Activated CD8-positive, alpha-beta memory T cell treated with anti-CD3 and anti-CD28 coated beads for 24 hours (primary cell): ENCODE measurements at regions not wholly inside any gene's neighbourhood (a gene's known extent, or its start where the extent isn't known, plus 50 kb on each side); places are given as distances from the start of the nearest gene placed in this dataset.
"Not testable (repeated sequence)": the region's sequence is repeated elsewhere in the genome, so short reads cannot be mapped to it uniquely, and the experiment has no call there.

Experiments
- DNase-seq: peaks from one replicate; pipeline ENCODE4 v3.0.0-alpha.2; 2020

DNA sequence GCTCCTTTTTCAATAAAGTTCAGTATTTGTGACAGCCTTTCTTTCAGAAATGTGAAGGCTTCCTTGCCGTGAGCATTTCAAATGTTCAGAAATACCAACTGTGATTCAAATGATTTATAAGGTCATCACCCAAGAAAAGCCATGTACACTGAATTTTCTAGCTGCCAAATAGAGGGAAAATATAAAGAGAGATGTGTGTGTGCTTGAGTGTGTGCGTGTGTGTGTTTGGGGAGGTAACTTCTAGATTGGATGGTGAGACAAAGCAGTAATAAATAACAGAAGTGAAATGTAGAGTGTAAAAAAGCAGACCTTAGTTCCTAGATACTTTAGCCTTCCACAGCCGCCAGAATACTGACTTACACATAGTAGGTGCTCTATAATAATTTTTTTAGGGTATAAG, 577.4 kb downstream of the TBL1XR1 start:
- no peak for DNase-seq

DNA sequence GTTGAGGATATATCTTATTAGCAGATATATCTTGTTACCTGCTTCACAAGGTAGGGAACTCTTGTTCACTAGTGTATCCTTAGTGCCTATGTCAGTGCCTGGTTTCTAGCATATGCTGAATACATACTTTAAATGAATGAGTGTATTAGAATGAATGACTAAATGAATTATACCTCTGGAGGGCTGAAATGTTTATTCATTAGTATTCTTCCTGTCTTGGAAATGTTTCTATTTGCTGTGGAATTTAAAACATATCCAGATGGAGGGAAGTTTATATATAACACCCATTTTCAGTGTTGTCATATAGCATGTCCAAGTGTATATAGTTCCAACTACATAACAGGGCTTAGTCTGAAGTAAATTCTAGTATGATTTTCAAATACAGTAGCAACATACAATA, 581.5 kb downstream of the TBL1XR1 start:
- no peak for DNase-seq

DNA sequence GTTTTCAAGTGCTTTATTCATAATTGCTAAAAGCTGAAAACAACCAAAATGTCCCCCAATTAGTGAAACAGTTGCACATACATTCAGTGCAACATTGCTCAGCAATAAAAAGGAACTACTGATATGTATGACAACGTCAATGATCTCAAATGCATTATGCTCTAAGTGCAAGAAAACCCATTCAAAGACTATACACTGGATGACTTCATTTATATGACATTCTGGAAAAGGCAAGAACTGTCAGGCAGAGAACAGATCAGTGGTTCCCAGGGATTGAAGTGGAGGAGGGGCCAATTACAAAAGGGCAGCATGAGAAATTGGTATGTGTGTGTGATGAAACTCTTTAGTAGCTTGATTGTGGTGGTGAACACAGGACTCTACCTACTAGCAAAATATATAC, 585.6 kb downstream of the TBL1XR1 start:
- DNase-seq = no peak

DNA sequence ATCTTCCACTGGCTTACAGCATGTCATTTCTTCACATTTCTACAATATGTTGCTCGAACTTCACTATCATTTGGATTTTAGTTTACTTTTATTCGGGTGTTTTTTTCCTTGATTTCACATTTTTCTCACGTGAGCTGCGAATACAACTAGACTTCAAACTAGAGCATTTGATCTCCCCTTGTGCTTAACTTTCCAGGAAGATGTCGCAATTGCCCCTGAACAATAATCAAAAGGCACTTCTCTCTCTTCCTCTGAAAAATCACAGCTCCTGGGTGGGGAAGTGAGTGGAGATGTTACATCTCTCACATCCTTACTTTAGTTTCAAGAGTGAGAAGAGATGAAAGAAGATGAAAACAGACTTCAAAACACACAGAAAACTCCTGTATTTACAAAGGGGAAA, 587.9 kb downstream of the TBL1XR1 start:
- no peak for DNase-seq

DNA sequence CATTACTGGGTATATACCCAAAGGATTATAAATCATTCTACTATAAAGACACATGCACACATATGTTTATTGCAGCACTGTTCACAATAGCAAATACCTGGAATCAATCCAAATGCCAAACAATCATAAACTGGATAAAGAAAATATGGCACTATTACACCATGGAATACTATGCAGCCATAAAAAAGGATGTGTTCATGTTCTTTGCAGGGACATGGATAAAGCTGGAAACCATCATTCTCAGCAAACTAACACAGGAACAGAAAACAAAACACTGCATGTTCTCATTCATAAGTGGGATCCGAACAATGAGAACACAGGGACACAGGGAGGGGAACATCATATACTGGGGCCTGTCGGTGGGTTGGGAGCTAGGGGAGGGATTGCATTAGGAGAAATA, 591.7 kb downstream of the TBL1XR1 start:
- not testable (repeated sequence) for DNase-seq

DNA sequence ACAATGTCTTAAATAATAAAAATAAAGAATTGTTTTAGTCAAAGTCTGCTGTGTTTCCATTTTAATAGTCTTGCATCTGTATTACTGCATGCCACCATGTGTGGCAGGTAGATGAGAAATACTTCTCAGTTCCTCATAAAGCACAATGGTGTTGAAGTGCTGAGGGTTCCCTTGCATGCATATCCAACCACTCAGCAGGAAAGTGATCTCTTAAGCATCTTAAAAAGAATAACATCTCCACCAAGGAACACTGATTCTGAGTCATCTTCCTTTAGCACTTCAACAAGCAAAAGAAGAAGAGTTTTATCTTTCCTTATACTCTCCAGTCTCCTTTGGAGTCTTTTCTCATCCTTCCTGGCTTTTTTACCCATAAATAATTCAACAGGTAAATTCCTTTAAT, 602.0 kb downstream of the TBL1XR1 start:
- DNase-seq = no peak

DNA sequence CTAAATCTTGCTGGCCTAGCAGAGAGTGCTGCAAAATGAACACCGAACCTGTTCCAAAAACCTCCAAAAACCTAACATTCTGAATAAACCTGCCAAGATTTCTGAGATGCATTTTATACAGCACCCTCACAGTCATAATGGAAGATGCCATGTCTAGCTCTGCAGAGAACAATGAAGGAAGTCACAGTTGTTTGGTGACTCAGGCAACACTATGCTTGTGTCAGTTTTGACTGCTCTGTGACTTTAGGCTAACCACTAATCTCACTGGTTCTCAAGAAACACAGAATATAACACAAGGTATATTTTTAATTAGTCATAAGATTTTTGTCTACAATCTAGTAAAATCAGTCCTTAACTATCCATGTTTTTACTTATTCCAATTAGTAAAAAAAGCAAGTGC, 606.6 kb downstream of the TBL1XR1 start:
- no peak for DNase-seq

DNA sequence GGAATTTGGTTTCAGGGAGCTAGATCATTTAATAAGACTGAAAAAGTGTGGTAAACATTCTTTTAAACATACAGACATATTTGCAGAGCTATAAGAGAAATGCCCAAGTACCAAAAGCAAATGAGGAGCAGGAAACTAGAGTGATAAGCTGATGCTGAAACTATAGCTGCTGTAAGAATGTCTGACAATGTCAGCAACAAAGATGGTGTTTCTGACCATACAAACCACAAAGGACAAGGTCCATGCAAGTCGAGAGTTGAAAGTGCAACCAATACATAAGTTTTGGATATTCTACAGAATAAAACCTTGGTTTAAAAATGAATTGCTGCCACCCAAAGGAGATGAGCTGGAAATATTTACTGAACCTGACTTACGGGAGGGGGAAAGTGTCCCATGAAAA, 610.2 kb downstream of the TBL1XR1 start:
- no peak for DNase-seq

DNA sequence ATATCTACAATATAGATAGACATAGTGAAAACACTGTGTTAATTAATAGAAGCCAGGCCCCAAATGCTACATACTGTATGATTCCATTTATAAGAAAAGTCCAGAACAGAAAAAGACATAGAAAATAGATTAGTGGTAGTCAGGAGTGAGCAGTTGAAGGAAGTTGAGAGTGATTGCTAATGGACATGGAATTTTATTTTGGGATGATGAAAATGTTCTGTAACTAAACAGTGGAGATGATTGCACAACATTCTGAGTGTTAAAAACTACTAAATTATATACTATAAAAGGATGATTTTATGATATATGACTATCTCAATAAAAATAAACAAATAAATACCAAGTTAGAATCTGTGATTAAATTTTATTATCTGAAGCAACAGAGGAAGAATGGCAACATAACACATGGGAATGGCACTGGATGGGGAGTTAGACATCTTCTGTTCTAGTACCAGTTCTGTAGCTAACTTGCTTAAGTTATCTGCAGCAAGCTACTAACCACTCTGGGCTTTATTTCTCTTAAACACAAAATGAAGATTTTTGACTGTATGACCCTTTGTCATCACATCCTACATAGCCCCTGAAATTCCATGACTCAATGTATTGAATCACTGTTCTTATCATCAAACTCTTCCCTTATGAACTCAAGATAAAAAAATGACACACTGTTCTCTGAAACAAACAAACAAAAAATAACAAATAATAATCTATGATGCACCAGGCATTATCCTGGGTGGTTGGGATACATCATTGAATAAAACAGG, 612.7 kb downstream of the TBL1XR1 start:
- DNase-seq = no peak

DNA sequence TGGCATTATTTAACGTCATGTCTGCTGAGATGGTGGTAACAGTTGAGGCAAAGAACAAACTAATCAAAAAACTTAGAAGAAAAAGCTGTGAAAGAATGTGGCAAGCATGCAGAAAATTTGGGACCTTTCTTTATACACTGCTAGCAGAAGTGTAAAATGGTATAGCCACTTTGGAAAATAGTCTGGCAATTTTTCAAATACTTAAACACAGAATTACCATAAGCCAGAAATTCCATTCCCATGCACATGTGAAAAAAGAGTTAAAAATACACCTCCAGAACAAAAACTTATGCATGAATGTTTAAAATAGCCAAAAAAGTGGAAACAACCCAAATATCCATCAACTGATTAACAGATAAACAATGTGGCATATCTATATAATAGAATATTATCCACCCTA, 613.3 kb downstream of the TBL1XR1 start:
- DNase-seq = no peak

DNA sequence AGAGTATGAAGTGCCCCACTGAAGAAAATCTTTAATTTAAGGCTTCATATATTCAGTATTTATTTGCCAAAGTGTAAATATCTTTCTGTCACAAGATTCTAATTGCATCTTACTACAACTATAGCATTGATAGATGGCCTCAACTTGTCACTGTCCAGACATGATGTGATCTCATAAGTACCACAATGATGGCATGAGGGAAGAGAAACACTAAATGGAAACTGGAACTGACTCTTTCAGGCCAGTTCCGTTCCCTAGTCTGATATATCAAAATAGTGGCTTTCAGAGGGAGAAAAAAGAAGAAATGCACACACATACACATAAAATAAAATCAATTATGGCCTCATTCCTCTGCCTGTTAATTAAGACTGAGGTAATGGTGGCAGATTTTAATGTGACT, 615.7 kb downstream of the TBL1XR1 start:
- no peak for DNase-seq

DNA sequence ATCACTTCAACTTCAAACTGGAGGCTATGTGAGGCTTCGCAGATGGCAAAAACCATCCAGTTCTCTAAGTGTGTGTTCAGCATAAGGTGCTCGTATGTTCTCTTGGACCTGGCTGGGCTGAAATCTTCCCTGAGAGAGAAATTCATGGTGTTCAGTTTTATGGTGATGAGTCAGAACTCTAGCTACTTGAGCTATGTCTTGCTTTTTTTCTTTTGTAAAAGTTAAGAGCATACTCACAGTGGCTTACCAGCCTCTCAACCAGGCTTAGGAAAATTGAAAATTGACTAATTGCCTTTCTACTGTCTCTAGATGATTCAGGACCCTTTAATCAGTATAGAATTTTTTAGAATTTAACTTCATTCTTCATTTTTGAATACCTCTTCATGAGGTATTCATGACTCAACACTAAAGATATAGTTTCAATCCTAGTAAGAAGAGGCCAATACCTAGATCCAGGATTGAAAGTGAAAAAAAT, 617.5 kb downstream of the TBL1XR1 start:
- DNase-seq = no peak

DNA sequence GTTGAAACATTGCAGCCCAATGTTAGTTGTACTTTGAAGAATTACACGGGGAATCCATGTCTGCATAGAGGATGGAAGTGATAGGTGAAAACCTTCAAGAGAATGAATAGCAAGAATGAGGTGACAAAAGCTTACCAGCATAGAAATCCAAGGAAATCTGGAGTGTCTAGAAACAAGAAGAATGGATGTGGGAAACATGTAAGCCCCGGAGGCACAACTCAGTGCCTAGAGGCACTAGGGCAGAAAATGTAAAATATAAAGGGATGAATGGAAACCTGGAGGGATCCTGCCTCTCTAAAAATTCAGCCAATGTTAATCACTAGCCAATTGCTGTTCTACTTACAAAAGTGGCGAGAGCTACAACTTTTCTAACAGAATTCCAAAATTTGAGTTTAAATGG, 619.0 kb downstream of the TBL1XR1 start:
- no peak for DNase-seq

DNA sequence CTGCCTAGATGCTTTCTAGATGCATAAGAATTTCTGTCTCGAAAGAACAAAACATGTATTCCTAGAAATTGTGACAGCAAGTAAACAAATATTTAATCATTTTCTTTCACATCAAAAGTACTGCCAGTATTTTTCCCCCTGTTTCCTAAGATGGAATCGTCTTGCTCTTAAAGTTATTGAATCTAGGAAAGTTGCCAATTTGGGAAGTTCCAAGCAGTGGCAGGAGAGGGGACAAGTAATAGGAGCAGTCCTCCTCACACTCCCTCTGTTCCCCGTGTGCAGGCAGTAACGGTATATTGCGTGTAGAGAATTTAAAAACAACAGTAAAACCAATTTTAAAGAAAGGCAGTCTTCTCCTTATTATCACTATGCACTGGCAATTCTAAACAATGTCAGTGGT, 619.8 kb downstream of the TBL1XR1 start:
- DNase-seq = no peak

DNA sequence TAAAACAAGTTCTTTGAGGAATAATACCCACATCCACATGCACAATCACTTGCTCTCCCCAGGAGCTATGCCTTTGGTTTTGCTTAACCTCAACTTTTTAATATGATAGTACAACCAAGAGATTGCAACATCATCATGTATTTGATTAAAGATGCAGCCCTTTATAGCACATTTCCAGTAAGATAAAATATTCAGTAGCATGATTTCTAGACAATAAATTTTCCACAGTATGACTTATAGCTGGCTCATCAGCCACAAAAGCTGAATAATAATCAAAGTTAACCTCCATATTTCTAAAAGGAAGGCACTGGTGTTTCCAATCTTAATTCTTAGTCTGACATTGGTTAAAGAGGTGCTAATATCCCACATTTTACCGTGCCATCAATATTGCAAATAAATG, 622.5 kb downstream of the TBL1XR1 start:
- no peak for DNase-seq

DNA sequence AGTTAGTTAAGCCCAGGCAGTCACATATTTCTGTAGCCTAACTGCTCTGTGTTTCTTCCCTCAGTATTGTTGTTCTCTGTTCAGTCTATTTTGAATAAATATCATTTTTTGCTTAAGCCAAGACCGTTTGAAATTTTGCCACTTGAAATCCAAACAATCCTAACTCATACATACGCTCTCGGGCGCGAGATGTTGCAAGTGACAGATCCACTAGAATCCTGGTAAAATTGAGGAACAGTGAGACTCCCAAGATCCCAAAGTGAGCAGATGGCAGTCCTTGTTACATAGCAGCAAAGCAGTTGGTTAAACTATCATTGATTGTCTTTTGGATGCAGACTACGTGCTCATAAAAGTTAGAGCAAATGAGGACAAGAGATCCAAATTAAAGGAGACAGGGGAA, 625.4 kb downstream of the TBL1XR1 start:
- no peak for DNase-seq

DNA sequence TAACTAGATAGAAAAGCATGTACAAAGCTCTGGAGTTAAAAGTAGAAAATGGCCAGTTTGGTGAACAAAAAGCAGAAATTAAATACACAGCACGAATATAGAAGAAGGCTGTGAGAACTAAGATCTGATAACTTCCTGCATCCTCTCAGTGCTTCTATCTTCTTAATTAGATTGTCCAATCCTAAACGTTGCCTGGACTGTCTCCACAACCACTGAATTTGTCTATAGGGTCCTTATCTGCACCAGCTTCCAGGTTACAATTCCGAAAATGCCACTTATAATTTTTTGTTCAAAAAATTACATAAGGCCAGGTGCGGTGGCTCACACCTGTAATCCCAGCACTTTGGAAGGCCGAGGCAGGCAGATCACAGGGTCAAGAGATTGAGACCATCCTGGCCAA, 626.3 kb downstream of the TBL1XR1 start:
- no peak for DNase-seq

DNA sequence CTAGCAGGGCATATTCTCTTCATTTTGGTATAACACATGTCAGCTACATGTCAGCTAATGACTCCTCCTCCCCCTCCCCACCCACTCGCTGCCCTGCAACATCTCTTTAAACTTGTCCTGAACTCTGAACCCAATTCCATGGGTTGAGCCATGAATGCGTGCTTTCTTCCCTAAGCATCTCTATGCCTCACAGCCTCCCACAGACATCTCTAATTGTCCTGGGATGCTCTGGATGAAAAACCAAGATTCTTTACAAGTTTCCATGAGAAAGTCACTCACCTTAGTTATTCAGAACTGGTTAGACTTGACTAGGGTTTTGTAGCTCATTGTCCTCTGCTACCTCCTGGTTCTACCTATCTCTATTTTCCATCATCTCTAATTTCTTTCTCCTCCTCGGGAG, 629.1 kb downstream of the TBL1XR1 start:
- no peak for DNase-seq

DNA sequence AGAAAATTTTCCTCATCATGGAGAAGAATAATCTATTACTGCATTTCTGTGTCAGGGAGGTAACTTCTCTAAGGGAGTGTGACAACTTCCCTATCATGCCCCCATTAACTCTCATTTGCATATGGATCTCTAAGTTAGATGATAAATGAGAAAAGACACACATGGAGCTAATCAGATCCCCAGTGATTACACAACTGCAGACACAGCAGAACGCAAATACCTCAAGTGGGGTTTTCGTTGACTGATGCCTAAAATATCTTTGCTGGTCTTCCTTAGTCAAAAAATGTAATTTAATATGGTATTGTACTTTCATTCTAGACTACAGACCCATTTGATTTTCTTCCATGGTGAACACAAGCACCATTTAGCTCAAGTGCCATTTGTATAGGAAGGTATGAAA, 630.5 kb downstream of the TBL1XR1 start:
- no peak for DNase-seq

DNA sequence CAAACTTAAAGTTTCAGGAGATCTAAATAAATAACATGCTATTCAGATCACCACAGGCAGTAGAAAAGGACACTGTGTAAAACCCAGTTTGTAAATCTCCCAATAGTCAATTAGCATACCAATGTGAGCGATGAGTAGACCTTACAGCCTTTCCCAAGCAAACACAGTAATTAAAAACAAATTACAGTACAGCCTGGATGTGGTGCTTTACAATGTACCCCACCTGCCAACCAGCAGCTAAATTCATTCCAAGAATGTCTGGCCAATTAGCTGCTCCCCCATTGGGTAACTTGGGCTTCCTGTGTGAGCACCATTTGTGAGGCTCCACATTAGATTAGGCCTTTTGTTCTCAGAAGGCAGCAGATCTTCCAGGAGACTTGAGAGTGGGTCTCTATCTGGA, 635.0 kb downstream of the TBL1XR1 start:
- DNase-seq = no peak

DNA sequence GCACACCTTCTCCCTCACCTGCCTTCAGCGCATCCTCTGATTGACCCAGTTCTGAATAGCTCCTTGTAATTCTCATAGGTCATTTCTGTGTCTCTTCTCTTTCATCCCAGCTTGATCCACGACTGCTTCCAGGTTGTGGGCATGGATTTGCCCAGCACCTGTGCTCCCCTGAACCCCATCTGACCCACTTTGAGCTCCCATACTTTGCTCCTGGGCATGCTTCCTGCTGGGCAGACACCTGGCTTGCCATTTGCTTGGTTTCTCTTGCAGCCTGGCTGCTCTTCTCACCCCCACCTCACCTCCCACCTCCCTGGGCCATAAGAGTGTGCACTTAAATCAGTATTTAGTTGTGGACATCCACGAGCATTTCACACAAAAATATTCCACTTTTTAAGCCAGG, 635.5 kb downstream of the TBL1XR1 start:
- no peak for DNase-seq

DNA sequence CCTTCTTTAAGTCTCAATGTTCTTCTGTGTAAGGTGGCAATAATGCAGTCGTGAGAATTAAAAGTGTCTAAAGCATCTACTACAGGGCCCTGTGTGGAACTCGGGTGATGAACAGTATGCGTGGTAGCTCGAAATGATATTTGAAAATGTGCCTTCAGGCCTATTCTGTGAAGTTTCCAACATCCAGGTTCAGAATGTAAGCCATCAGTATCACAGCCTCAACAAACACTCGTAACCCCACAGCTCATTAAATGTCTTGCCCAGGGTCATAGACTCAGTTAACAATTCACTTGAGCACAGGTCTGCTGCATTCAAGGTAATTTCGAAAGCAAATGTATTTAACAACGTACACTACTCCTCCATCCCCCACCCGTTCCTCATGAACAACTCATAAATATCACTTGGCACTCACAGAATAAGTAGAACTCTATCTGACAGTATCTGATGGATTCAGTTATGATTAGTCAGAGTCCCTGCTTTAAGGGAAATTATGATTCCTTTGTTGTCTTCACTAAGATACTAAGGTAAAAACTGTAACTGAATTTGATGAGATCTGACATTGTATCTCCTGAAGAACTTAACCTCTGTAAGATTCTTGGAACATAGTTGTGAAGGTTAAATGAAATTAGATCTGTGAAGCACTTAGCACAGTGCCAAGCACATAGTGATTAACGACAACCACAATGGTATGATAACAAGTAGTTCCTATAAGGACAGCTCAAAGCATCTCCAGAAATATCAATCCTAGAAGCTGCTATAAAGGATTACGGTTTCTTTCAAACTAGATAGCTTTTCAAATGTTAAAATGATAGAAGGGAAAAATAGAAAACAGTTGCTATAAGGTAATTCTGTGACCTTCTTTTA, 642.3 kb downstream of the TBL1XR1 start:
- no peak for DNase-seq

DNA sequence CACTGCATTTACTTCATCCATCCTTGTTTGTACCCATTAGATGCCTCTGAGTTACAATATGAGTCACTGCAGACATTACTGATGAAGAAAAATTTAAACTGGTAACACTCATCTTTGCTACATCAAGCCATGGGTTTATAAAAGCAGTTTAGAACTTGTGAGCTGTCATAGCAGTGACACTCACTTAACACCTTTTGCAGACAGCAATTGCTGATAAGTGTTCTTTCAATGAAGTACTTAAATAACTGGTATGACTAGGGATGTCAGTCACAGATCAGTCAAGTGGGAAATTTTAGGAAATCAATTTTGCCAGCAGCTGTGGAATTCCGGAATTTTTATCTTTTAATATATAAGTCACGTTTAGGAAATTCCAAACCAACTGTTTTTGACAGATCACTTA, 643.0 kb downstream of the TBL1XR1 start:
- DNase-seq = no peak

DNA sequence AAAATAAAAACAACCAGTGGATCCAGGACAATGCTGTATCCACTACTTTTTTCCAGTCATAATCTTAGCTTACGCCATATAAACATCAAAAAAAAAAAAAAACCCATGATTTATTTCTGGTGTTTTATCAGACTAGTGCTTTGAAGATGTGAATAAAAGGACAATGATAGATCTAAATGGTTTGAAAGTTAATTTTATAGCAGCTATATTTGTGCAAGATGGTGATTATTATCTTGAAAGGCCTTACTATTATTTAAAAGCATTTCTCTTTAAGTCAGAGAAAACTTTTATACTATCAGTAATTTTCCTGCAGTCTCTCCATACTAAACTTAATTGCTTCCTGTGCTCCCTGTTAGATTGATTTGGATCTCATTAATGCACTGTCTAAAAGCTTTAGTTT, 670.3 kb downstream of the TBL1XR1 start:
- DNase-seq = no peak
